Neutrophil (primary cell): ENCODE measurements at regions not wholly inside any gene's neighbourhood (a gene's known extent, or its start where the extent isn't known, plus 50 kb on each side); places are given as distances from the start of the nearest gene placed in this dataset.
"Not testable (repeated sequence)": the region's sequence is repeated elsewhere in the genome, so short reads cannot be mapped to it uniquely, and the experiment has no call there.

Experiments
- H3K27ac ChIP-seq: fragments of 200-600 bp; sonication (generic); 2 replicates; pipeline ENCODE4 v1.5.1; 2016; ENCODE audit warnings: mild to moderate bottlenecking, moderate library complexity
- H3K27me3 ChIP-seq: fragments of 200-600 bp; sonication (generic); 2 replicates; pipeline ENCODE4 v1.6.0; 2016; ENCODE audit warnings: mild to moderate bottlenecking
- H3K36me3 ChIP-seq: fragments of 200-600 bp; sonication (generic); 2 replicates; pipeline ENCODE4 v1.5.1; 2017
- H3K4me1 ChIP-seq, 2 experiments: fragments of 200-600 bp in 1 of 2; sonication (generic) in 1 of 2; 1 replicate in 1 of 2; 2 replicates in 1 of 2; pipeline versions ENCODE4 v1.5.1 to v1.6.1; 2013 to 2016; ENCODE audit warnings: low read depth in 1 of 2, low read length in 1 of 2, mild to moderate bottlenecking in 1 of 2, moderate library complexity in 1 of 2; ENCODE audit not compliant: control insufficient read depth in 1 of 2, insufficient read depth in 1 of 2
- H3K4me3 ChIP-seq, 2 experiments: fragments of 200-600 bp in 1 of 2; sonication (generic) in 1 of 2; 1 replicate in 1 of 2; 2 replicates in 1 of 2; pipeline ENCODE4 v1.5.1; 2013 to 2016; ENCODE audit warnings: low read depth in 1 of 2, low read length in 1 of 2, mild to moderate bottlenecking in 1 of 2, moderate library complexity in 1 of 2
- H3K9me3 ChIP-seq: fragments of 200-600 bp; sonication (generic); 2 replicates; pipeline ENCODE4 v1.5.1; 2016
- TF ChIP-seq, protein P1 (sequence below): fragments of 200-600 bp; sonication (generic); IDR thresholded peaks from 2 replicates; pipeline ENCODE4 v1.5.1; 2016; ENCODE audit warnings: antibody characterized with exemption

DNA sequence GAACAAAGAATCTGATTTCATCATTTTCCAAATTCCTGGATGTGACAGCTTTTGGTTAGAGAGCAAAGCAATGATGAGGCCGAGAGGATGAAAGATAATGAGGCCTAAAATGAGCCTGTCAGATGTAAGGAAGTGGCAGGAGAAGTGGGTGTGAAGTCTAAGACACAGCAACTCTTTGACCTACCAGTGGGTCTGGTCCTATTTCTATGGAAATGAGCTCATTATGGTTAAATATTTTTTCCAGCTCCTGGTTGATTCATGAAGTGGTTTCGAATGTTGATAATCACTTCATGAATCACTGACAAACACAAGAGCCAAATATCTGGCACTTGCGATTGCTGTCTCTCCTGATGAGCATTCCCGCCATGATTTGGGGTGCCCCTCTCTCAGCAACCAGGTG lies 273.3 kb upstream of the CDH5 start:
- no peaks in the 10 kb centered on the region for H3K4me1 ChIP-seq
- H3K4me3 ChIP-seq: no peak overlapping the region
- no peak overlapping the region for H3K27ac ChIP-seq
- TF ChIP-seq, protein P1, sequence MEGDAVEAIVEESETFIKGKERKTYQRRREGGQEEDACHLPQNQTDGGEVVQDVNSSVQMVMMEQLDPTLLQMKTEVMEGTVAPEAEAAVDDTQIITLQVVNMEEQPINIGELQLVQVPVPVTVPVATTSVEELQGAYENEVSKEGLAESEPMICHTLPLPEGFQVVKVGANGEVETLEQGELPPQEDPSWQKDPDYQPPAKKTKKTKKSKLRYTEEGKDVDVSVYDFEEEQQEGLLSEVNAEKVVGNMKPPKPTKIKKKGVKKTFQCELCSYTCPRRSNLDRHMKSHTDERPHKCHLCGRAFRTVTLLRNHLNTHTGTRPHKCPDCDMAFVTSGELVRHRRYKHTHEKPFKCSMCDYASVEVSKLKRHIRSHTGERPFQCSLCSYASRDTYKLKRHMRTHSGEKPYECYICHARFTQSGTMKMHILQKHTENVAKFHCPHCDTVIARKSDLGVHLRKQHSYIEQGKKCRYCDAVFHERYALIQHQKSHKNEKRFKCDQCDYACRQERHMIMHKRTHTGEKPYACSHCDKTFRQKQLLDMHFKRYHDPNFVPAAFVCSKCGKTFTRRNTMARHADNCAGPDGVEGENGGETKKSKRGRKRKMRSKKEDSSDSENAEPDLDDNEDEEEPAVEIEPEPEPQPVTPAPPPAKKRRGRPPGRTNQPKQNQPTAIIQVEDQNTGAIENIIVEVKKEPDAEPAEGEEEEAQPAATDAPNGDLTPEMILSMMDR: no peak
- no peaks in the 10 kb centered on the region for H3K9me3 ChIP-seq
- no peaks in the 10 kb centered on the region for H3K36me3 ChIP-seq
- no peaks in the 10 kb centered on the region for H3K27me3 ChIP-seq

- Histone ChIP-seq H3K27ac (no peak overlapping the region), H3K4me1 (no peaks in the 10 kb centered on the region), H3K36me3 (no peaks in the 10 kb centered on the region), H3K4me3 (no peak overlapping the region), H3K9me3 (no peaks in the 10 kb centered on the region), H3K27me3 (no peaks in the 10 kb centered on the region)
- TF ChIP-seq, protein P1: no peak
Observed at GRCh38 chr16:66091471-66091891, 275.0 kb upstream of the CDH5 start.

- H3K4me1 ChIP-seq: no peaks in the 10 kb centered on the region
- no peaks in the 10 kb centered on the region for H3K27me3 ChIP-seq
Observed at GRCh38 chr16:66088681-66089080, 277.8 kb upstream of the CDH5 start.

DNA sequence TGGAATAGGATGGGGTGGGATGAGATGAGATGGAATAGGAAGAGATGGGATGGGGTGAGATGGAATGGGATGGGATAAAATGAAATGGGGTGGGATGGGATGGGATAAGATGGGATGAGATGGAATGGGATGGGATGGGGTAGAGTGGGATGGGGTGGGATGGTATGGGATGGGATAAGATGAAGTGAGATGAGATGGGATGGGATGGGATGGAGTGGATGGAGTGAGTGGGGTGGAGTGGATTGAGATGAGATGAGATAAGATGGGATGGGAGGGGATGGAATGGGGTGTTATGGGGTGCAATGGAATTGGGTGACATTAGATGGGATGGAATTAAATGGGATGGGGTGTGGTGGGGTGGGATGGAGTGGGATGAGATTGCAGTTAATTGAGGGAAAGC lies 279.2 kb upstream of the CDH5 start:
- no peak overlapping the region for H3K4me3 ChIP-seq
- H3K4me1 ChIP-seq: no peaks in the 10 kb centered on the region
- H3K9me3 ChIP-seq: no peaks in the 10 kb centered on the region
- H3K27ac ChIP-seq: no peak overlapping the region
- H3K27me3 ChIP-seq: no peaks in the 10 kb centered on the region
- TF ChIP-seq, protein P1: no peak
- no peaks in the 10 kb centered on the region for H3K36me3 ChIP-seq

More at GRCh38 chr16:66088681-66089080, 277.8 kb upstream of the CDH5 start:
- TF ChIP-seq, protein P1: no peak
- Histone ChIP-seq H3K4me3 (no peak overlapping the region), H3K27ac (no peak overlapping the region), H3K36me3 (no peaks in the 10 kb centered on the region), H3K9me3 (no peaks in the 10 kb centered on the region)

- Histone ChIP-seq H3K4me1 (no peaks in the 10 kb centered on the region), H3K9me3 (no peaks in the 10 kb centered on the region), H3K4me3 (no peak overlapping the region), H3K27me3 (no peaks in the 10 kb centered on the region), H3K27ac (no peak overlapping the region), H3K36me3 (no peaks in the 10 kb centered on the region)
- TF ChIP-seq, protein P1: no peak
Observed at GRCh38 chr16:66085651-66086050, 280.8 kb upstream of the CDH5 start.

DNA sequence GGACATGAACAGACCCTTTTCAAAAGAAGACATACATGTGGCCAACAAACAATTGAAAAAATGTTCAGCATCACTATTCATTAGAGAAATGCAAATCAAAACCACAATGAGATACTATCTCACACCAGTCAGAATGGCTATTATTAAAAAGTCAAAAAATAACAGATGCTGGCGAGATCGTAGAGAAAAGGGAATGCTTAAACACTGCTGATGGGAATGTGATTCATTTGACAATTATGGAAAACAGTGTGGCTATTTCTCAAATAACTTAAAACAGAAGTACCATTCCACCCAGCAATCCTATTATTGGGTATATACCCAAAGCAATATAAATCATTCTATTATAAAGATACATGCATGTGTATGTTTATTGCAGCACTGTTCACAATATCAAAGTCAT lies 281.8 kb upstream of the CDH5 start:
- not testable (repeated sequence) for H3K27ac ChIP-seq, H3K36me3 ChIP-seq, H3K27me3 ChIP-seq, H3K4me3 ChIP-seq, H3K9me3 ChIP-seq, H3K4me1 ChIP-seq
